ENCODE measurements at regions not wholly inside any gene's neighbourhood (a gene's known extent, or its start where the extent isn't known, plus 50 kb on each side); places are given as distances from the start of the nearest gene placed in this dataset.
"Not testable (repeated sequence)": the region's sequence is repeated elsewhere in the genome, so short reads cannot be mapped to it uniquely, and the experiment has no call there.

GRCh38 chr22:47626428-47627390 is 864.3 kb downstream of the TBC1D22A start:
- DNase-seq (ENCODE audit: low read depth in 3 of 3), result no peak

DNA sequence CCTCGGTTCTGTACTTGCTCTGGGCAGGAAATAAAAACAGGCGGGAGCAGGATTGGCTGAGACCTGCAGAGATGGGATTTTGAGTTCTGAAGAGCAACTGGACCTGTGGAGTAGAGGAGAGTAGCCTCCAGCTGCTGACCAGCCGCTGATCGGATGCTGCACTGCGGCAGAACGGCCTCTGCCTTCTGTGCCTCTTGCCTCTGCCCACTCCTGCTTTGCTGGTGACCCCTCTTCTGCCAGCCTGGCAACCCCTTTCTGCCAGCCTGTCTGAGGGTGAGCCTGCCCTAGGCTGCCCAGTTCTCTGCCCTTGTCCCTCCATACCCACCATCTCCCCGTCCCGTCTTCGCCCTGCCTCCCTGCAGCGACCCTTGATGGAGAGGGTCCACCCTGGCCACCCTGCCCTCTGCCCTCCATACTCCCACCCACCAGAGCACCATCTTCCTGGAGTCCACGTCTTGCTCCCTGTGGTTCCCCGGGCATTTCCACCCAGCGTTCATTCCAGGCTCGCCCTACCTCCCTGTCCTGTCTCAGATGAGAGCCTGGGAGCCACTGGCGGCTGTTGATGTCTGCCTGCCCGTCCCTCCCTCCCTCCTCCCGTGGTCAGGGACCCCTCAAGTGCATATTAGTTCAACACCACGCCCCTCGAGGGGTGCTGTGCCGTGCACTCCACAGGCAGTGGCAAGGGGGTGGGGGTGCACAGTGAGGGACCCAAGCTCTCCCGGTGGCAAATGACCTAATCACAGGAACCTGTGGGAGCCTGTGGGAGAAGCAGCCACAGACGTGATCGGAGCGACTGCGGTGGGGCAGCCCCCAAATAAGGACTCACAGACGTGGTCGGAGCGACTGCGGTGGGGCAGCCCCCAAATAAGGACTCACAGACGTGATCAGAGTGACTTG is 863.3 kb downstream of the TBC1D22A start:
- no peak for DNase-seq (ENCODE audit: low read depth in 3 of 3)

- no peak for DNase-seq (ENCODE audit: low read depth in 3 of 3)
These were observed 862.5 kb downstream of the TBC1D22A start for GRCh38 chr22:47625013-47625385.

GRCh38 chr22:47624252-47625012 is 862.0 kb downstream of the TBC1D22A start:
- no peak for DNase-seq (ENCODE audit: low read depth in 3 of 3)

DNA sequence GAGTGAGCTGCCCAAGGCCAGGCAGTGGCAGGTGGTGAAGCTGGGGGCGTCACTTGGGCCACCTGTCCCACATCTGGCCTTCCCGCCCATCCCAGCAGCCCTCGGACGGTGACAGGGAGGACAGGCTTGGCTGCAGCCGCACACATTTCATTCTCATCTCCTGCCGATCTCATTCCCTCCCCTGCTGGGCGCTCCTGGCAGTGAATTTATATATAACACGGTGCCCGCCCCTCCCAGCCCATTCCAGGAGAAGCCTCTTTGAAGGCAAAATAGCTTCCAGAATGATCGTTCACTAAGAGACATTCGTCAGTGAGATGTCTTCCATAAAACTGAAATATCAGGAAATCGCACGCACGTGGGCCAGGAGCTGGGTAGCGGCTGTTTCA is 861.3 kb downstream of the TBC1D22A start:
- DNase-seq (ENCODE audit: low read depth in 3 of 3), result no peak

DNA sequence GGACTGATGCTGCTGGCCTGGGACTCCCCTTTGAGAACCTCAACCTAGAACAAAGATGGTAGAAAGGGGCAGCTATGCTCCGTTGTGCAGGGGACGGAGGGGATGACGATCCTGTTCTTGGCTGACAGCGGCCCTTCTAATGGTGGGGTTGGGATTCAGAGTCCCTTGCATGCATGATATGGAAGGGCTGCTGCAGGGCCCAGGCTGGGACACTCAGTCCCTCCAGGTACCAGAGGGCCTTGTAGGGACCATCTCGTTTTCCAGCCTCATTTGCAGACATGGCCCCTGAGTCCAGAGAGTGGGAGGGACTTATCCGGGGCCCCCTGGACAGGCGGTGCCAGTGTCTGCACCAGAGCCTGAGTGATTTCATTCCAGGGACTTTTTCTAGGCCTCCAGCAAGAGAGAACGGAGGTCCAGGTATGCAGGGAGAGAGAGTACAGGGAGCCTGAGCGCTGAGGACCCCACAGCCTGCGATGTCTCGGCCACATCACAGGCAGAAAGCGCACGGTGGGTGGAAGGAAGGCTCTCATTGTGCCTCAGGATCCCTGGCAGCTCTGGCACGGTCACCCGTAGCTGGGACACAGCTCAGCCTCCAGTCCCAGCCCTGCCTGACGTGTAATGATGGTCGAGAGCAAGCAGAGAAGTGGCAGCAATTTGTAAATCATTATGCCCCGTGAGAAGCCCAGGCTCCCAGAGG is 860.8 kb downstream of the TBC1D22A start:
- DNase-seq (ENCODE audit: low read depth in 3 of 3), result no peak

DNA sequence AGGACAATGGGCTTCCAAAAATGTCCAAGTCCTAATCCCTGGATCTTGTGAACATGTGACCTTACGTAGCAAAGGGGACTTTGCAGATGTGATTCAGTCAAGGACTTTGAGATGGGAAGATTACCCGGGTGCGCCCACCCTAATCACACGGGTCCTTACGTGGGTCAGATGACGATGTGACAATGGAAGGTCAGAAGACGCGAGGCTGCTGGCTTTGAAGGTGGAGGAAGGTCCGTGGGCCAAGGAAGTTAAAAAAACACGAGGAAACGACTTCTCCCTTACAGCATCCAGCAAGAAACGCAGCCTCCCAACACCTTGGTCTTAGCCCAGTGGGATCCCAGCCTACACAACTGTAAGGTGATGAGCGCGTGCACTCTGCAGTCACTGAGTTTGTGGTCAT is 860.1 kb downstream of the TBC1D22A start:
- no peak for DNase-seq (ENCODE audit: low read depth in 3 of 3)

DNA sequence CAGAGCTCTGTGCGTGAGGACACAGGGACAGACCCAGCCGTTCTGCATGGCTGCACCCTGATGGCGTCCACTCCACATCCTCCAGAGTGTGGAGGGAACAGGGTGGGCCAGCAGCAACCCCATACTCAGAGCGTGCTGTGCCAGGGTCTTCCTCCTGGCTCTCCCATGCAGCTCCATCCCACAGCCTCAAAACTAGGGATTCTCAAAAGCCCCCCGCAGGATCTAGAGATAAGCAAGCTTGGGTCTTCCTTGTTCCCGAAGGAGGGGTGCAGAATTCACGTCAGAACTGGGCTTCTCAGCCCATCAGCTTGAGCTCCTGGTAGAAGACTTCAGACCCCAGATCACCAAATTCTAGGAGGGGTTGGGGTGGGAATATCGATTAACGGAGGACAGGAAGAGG is 858.8 kb downstream of the TBC1D22A start:
- DNase-seq (ENCODE audit: low read depth in 3 of 3), result no peak

- DNase-seq (ENCODE audit: low read depth in 3 of 3), result no peak
These were observed 857.9 kb downstream of the TBC1D22A start for GRCh38 chr22:47620391-47620790.

DNA sequence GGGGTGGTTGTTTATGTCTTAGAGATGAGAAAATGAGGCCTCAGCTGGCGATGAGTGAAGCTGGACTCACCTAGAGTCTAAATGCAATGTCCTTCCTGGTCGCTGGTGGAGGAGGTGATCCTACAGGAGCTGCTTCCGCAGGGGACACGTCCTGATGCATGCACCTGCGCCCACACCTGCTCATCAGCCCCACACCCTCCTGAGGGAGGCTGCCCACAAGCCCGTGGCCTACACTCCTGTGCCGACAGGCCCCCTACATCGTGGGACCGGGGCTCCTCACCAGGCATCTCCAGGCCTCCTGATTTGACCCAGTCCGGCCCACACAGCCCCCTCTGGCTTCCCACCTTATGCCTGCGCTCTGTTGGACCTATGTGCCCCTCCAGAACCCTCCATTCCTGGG is 857.2 kb downstream of the TBC1D22A start:
- DNase-seq (ENCODE audit: low read depth in 3 of 3), result no peak

DNA sequence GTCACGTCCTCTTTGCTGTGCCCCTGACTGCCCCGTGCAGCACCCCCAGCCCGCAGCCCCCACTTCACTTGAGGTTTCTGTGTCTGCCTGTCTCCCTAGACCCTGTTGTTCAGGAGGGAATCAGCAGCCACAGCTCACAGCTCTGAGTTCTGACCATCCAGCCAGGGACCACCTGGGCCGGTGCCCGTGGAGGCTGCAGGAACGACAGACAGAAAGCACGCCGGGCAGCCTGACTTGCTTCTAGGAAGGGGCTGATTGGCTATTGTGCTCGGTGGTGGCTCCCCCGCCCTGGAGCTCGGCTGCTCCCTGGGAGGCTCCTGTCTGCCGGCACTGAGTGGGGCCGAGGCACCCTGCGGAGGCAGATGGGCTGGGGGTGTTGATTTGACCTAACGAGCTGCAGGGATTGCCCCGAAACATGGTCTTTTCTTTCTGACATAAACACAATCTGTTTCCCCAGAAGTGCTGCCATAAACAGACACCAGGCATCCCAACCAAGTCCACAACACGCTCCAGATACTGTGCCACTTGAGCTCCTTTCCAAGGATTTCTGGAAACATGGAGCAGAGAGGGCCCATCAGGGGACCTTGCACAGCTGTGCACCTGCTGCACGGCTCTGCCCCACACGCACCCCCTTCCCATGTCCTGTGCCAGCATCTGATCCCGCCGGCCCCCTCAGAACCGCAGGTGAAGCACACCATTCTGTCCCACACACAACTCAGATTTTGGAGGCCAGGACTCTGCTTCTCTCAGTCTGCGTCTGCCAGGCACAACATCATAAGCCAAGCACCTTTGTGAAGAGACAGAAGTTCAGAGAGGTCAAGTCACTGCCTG is 855.9 kb downstream of the TBC1D22A start:
- no peak for DNase-seq (ENCODE audit: low read depth in 3 of 3)

GRCh38 chr22:47617186-47617585 is 854.7 kb downstream of the TBC1D22A start:
- no peak for DNase-seq (ENCODE audit: low read depth in 3 of 3)

- no peak for DNase-seq (ENCODE audit: low read depth in 3 of 3)
These were observed 854.1 kb downstream of the TBC1D22A start for GRCh38 chr22:47616396-47617020.

GRCh38 chr22:47615051-47615450 is 852.6 kb downstream of the TBC1D22A start:
- no peak for DNase-seq (ENCODE audit: low read depth in 3 of 3)

GRCh38 chr22:47613606-47614350 is 851.3 kb downstream of the TBC1D22A start:
- DNase-seq (ENCODE audit: low read depth in 3 of 3), result no peak

GRCh38 chr22:47613181-47613580 is 850.7 kb downstream of the TBC1D22A start:
- not testable (repeated sequence) for DNase-seq (ENCODE audit: low read depth in 3 of 3)

GRCh38 chr22:47612311-47612910 is 850.0 kb downstream of the TBC1D22A start:
- DNase-seq (ENCODE audit: low read depth in 3 of 3), result no peak

GRCh38 chr22:47610764-47611163 is 848.3 kb downstream of the TBC1D22A start:
- DNase-seq (ENCODE audit: low read depth in 3 of 3), result no peak

DNA sequence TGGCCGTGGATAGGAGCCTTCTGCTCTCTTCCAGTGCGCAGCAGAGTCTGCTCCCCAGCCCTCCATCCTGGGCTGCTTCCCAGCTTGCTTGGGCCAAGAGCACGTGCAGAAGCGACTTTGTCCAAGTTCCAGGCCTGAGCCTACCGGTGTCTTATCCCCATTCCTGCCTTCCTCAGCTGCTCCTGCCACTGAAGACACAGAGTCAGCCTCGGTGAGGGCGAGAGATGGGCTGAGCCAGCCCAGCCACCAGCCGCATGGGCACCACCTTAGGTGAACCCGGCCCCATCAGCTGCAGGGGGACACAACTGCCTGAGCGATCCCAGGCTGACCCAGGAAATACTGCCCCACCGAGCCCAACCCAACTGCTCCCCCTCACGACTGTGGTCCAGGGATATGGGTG is 847.8 kb downstream of the TBC1D22A start:
- no peak for DNase-seq (ENCODE audit: low read depth in 3 of 3)
